ENCODE measurements at regions not wholly inside any gene's neighbourhood (a gene's known extent, or its start where the extent isn't known, plus 50 kb on each side); places are given as distances from the start of the nearest gene placed in this dataset.

DNA sequence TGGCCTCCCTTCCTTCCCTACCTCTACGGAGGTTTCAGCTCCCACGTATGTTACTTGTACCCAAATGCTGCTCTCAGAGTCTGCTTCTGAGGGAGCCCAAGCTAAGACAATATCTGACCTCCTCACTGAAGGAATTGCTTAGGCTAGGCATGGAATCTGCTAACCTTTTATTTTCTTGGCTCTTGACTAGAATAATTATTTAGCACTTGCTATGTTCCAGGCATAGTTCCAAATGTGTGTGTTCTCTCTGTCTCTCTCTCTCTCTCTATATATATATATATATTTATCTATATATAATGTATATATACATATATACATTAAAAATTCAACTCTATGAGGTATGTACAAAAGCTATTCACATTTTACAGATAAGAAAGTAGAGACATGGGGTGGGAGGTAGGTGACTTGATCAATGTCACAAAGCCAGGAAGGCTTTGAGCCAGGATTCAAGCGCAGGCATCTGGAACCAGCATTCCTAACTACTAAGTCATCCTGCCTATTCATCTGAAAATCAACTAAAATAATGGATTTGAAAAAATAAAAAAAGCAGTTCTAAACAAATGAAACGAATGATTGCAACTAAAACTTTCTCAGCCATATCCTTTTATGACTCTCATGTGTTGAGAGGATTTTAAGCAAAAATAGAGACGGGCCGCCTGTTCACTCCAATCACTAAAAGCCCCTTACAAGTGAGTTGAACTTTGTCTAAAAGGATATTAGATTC is 189.7 kb upstream of the JAG1 start:
- DNase-seq = no peak

GRCh38 chr20:10864076-10864672 is 190.4 kb upstream of the JAG1 start:
- DNase-seq = no peak

DNA sequence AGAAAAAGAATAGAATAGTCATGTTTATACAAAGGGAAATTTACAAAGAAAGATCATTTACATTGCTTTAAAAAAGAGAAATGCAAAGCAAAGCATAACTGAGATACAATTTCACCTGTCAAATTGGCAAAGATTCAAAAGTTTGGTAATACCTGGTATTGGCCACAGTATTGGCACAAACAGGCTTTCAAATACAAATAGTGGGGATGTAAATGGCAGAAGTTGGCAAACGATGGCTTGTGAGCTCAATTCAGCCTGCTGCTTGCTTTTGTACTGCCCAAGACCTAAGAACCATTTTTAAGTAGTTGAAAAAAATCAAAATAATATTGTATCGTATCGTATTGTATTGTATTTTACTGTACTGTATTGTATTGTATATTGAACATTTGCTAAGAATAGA is 194.5 kb upstream of the JAG1 start:
- DNase-seq = no peak

DNA sequence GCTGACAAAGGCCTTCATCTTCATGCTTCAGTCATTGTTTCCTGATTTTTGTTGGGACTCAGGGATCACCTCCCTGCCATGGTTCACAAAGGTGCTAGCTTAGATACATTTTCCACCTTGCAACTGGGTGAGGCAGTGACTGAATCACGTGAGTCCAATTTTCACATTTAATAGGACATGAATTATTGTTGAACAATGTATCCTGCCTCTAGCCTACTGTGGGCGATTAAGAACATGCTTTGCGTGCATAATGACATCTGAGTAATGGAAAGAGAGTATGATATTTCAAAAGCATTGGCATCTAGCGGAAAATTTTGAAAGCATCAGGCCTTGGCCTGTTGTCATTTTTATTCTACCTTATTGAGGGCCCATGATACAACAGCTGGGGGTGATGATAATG is 199.2 kb upstream of the JAG1 start:
- no peak for DNase-seq

DNA sequence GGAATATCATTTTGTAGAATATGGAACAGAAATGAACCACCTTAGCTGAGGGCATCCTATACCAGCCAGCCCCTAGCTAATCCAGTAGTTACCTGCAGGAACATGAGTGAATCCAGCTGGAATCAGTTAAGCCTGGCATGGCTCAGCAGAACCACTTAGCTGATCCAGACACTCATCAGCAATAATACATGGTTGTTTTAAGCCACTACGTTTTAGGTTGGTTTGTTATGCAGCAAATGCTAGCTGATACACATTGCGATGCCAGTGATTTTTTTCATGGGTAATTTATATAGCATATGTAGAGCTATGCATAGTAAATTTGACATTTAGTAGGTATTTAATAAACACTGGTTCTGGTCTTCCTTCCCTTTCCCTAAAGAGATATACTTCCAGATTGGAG is 201.9 kb upstream of the JAG1 start:
- no peak for DNase-seq

DNA sequence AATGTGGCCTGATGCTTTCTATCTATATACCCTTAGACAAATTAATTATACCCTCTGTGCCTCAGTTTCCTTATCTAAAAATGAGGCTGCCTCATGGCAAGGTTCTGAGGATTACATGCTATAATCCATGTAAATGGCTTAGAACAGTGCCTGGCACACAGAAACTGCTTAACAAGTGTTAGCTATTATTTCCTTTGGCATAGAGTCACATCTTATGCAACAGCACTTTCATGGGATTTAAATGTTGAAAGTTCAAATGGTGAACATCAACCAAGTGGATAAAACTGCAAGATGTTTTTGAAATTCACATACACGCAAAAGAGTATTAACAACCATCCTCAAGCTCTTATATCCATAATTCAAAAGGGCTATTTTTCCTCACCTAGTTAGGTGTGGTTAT is 202.8 kb upstream of the JAG1 start:
- DNase-seq = no peak

GRCh38 chr20:10877342-10877741 is 203.5 kb upstream of the JAG1 start:
- DNase-seq = no peak

GRCh38 chr20:10883166-10883565 is 209.4 kb upstream of the JAG1 start:
- DNase-seq = no peak

DNA sequence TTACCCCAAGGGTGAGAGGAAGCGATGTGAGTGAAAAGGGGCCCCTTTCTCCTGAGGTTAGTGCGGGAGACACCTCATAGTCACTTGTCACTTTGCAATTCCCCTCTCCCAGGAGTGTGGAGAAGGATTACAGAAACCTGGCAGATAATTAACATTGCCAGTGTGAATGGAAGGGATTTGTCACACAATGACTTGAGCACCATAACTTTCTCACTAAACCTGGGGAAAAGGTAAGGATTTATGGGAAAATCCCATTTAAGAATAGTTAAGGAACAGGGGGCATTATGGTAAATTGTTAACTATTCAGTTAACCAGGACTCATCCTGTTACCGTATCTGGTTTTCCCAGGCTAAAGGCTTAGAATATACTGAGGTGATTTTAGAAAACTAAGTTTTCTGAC is 219.5 kb upstream of the JAG1 start:
- DNase-seq = no peak

DNA sequence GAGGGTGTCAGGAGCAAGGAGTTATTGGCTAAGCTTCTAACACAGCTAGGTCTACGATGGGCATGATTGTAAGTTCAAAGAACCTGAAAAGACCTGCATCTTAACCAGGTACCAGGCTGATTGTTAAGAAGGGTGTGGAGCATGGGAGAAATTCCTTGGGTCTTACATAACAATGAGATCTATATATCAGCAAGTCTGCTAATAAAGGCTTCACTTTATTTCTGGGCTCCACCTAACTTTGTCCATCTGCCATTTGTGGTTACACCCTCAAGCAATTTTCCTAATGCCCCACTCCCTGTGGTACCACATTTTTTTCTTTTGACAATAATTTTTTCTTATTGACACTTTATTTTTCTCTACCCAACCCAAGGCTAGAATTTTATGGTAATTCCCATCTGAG is 223.5 kb upstream of the JAG1 start:
- DNase-seq = no peak

GRCh38 chr20:10898552-10898951 is 224.8 kb upstream of the JAG1 start:
- DNase-seq = no peak

- DNase-seq = no peak
Observed at GRCh38 chr20:10902174-10902573, 228.4 kb upstream of the JAG1 start.

DNA sequence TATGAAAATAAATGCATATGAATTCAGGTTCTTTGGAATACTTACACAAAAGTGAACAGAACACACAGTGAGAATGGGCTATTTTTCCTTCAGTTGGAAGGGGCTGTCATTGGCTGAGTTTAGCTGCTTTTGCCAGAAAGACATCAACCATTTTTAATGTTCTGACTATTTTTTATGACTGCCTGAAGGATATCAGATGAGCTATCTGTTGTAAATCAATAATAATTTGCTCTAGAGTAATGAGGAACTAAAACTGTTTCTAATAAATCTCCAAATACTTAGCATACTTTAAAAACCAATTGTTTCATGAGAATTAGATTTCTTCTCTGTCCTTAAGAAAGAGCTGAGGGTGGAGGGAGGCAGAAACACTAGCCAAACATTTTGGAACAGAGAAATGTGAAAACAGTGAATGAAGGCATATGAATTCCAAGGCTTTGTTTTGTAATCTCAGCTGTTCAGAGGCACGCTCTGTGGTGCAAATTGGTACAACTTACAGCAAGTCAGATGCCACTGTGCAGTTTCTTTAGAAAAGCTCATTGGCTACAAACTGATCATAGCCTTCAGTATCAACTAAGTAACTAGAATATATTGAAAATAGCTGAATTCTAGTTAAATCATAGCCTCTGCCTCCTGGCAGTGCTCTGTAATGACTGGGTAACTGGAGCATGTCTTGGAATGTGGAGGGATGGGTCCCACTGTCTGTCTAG is 228.9 kb upstream of the JAG1 start:
- DNase-seq = no peak

GRCh38 chr20:10906834-10907233 is 233.0 kb upstream of the JAG1 start:
- DNase-seq = no peak

GRCh38 chr20:10909803-10910202 is 236.0 kb upstream of the JAG1 start:
- no peak for DNase-seq

DNA sequence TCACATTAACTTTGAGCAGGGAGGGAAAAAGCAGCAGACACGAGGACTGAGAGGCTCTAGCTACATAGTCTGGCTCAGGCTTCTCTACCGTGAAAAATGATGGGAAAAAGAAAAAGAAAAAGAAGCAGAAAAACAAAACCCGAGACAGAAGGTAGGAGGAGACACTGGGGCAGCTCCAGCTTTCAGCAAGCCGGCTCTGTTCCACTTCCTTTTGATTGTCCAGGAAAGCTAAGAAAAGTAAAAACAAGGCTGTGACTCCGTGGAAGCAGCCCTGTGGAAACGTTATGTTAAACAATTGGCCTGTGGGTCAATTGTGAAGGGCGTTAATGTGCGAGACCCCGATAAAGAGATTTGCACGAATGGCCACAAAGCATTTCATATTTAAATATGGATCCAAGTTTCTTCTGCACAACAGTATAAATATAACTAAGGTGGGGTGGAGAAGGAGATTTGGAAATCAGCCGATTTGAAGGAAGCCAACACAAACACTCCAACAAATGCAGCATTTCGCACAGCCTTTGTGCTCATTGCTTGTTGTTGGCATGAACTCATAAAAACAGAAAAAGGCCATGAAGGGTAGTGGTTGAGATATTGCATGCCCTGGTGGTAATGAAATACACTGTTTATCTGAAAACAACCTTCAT is 236.9 kb upstream of the JAG1 start:
- no peak for DNase-seq

DNA sequence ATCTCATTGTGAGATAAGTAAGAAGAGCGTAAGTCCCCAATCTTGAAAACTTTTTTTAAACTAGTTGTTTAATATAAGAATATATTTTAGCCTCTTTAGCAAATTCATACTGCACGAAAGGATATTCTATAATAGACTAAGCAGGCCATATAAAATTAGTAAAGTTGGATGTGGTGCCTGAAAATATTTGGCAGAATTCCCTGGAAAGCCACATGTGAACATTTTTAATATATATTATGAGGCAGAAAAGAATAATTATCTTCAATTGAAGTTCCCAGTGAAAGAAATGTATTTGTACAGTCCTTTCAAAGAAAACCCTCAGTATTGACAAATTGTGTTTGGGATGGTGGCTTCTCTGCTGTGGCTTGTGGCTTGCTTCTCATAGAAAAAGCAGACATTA is 237.5 kb upstream of the JAG1 start:
- DNase-seq = no peak

DNA sequence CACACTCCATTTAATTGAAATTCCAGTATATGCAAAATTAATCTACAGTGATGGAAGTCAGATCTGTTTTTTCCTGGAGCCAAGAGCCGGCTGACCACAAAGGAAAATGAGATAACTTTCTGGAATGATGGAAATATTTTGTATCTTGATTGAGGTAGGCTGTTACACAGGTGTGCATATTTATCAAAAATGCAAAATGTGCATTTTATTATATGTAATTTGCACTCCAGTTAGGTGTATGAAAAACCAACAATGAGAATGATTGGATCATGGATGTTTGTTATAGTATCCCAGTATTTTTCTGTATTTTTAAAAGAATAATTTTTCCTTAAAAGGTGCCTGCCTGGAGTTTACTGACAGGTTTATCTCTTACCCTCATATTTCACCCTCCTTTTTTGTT is 242.0 kb upstream of the JAG1 start:
- no peak for DNase-seq

- DNase-seq = no peak
Observed at GRCh38 chr20:10916312-10916711, 242.5 kb upstream of the JAG1 start.

- no peak for DNase-seq
Observed at GRCh38 chr20:10917826-10918225, 244.0 kb upstream of the JAG1 start.

- peak in 1 of 51 donors; percentile 1 for DNase-seq
Observed at GRCh38 chr20:10919396-10920140, 245.8 kb upstream of the JAG1 start.

- no peak for DNase-seq
Observed at GRCh38 chr20:10920396-10920795, 246.6 kb upstream of the JAG1 start.
